IMR-90 (cell line): ENCODE measurements at regions not wholly inside any gene's neighbourhood (a gene's known extent, or its start where the extent isn't known, plus 50 kb on each side); places are given as distances from the start of the nearest gene placed in this dataset.

Source experiments
- ATAC-seq: fragments of 200-7000 bp; cut with Tn5 transposase; 2 replicates; pipeline ENCODE4 v1.9.1; 2020; ENCODE audit warnings: low read depth, mild to moderate bottlenecking, moderate library complexity
- BruUV-seq: library from RNA; stranded (reverse); fragments of 400-500 nt; replicated peaks from 2 replicates; lab custom pipeline; 2021; lab: Mats Ljungman, UMichigan
- CTCF ChIA-PET: fragments of 300-600 bp; formaldehyde crosslinking; extraction: SDS; loops from one replicate; lab custom pipeline; 2021; ENCODE audit warnings: antibody characterized with exemption; lab: Yijun Ruan, JAX
- POLR2A ChIA-PET: fragments of 300-600 bp; sonication (Branson Sonifier 250); formaldehyde crosslinking; loops from one replicate; lab custom pipeline; 2022; ENCODE audit warnings: antibody characterized with exemption; ENCODE audit not compliant: unreplicated experiment; lab: Charles Lee
- DNase-seq: peaks from one replicate; pipeline ENCODE4 v3.0.0; 2013
- H2AFZ ChIP-seq: replicated peaks from 2 replicates; pipeline ENCODE3; 2013; ENCODE audit warnings: low read length, mild to moderate bottlenecking; ENCODE audit not compliant: poor library complexity
- H2AK5ac ChIP-seq: 2 replicates; pipeline ENCODE4 v1.6.1; 2013; ENCODE audit warnings: low read depth, low read length, inconsistent platforms
- H2AK9ac ChIP-seq: replicated peaks from 2 replicates; pipeline ENCODE3; 2013; ENCODE audit warnings: mild to moderate bottlenecking, low read depth, low read length, moderate library complexity; ENCODE audit not compliant: poor library complexity
- H2BK120ac ChIP-seq: 2 replicates; pipeline ENCODE4 v1.6.1; 2013; ENCODE audit warnings: low read depth, low read length, inconsistent platforms
- H2BK15ac ChIP-seq: 3 replicates; pipeline ENCODE4 v1.6.1; 2013; ENCODE audit warnings: low read depth, low read length, inconsistent platforms
- H2BK20ac ChIP-seq: 2 replicates; pipeline ENCODE4 v1.6.1; 2013; ENCODE audit warnings: low read depth, mild to moderate bottlenecking, inconsistent platforms, low read length, moderate library complexity
- H2BK5ac ChIP-seq: 2 replicates; pipeline ENCODE4 v1.6.1; 2013; ENCODE audit warnings: mild to moderate bottlenecking, low read depth, low read length, inconsistent platforms; ENCODE audit not compliant: poor library complexity, severe bottlenecking
- H3K14ac ChIP-seq: replicated peaks from 2 replicates; pipeline ENCODE4 v1.6.1; 2013; ENCODE audit warnings: low read depth, low read length, inconsistent platforms
- H3K18ac ChIP-seq: 2 replicates; pipeline ENCODE4 v1.6.1; 2013; ENCODE audit warnings: low read depth, low read length, control low read depth
- H3K23ac ChIP-seq: 2 replicates; pipeline ENCODE4 v1.6.1; 2013; ENCODE audit warnings: low read depth, low read length, inconsistent platforms
- H3K27ac ChIP-seq: 2 replicates; pipeline ENCODE4 v1.5.1; 2013; ENCODE audit warnings: mild to moderate bottlenecking, control low read depth, low read length; ENCODE audit not compliant: insufficient read depth
- H3K27me3 ChIP-seq: 2 replicates; pipeline ENCODE4 v1.6.1; 2013; ENCODE audit warnings: low read length; ENCODE audit not compliant: control insufficient read depth, insufficient read depth
- H3K36me3 ChIP-seq: 2 replicates; pipeline ENCODE4 v1.6.1; 2013; ENCODE audit warnings: low read length, mixed read lengths; ENCODE audit not compliant: control insufficient read depth, insufficient read depth
- H3K4ac ChIP-seq: 2 replicates; pipeline ENCODE4 v1.6.1; 2013; ENCODE audit warnings: low read depth, low read length, inconsistent platforms
- H3K4me1 ChIP-seq: 2 replicates; pipeline ENCODE4 v1.6.1; 2013; ENCODE audit warnings: low read length, mixed read lengths; ENCODE audit not compliant: control insufficient read depth, insufficient read depth
- H3K4me2 ChIP-seq: 2 replicates; pipeline ENCODE4 v1.6.1; 2013; ENCODE audit warnings: low read depth, mild to moderate bottlenecking, control low read depth, low read length, moderate library complexity
- H3K4me3 ChIP-seq: 2 replicates; pipeline ENCODE4 v1.5.1; 2013; ENCODE audit warnings: low read depth, mild to moderate bottlenecking, control low read depth, low read length, moderate library complexity; ENCODE audit not compliant: insufficient read depth
- H3K56ac ChIP-seq: 2 replicates; pipeline ENCODE4 v1.6.1; 2013; ENCODE audit warnings: low read length, inconsistent platforms; ENCODE audit not compliant: insufficient read depth; ENCODE audit errors: extremely low read depth
- H3K79me1 ChIP-seq, 2 experiments: 2 replicates each; pipeline ENCODE4 v1.6.1; 2013; ENCODE audit warnings: low read length in 2 of 2, inconsistent platforms in 1 of 2, low read depth in 1 of 2
- H3K9ac ChIP-seq: 2 replicates; pipeline ENCODE4 v1.6.1; 2013; ENCODE audit warnings: low read depth, low read length, control low read depth
- H3K9me1 ChIP-seq: 2 replicates; pipeline ENCODE4 v1.6.1; 2013; ENCODE audit warnings: low read length, inconsistent platforms; ENCODE audit not compliant: insufficient read depth
- H3K9me3 ChIP-seq: 2 replicates; pipeline ENCODE4 v1.6.1; 2013; ENCODE audit warnings: low read length; ENCODE audit not compliant: control insufficient read depth, insufficient read depth
- H4K20me1 ChIP-seq: 2 replicates; pipeline ENCODE4 v1.6.1; 2013; ENCODE audit warnings: low read length, inconsistent platforms; ENCODE audit not compliant: insufficient read depth
- H4K5ac ChIP-seq: 2 replicates; pipeline ENCODE4 v1.6.1; 2013; ENCODE audit warnings: mild to moderate bottlenecking, low read depth, low read length, control low read depth
- H4K8ac ChIP-seq, 2 experiments: 2 replicates each; pipeline ENCODE4 v1.6.1; 2013; ENCODE audit warnings: low read depth in 2 of 2, low read length in 2 of 2, control low read depth in 1 of 2, inconsistent platforms in 1 of 2
- H4K91ac ChIP-seq: 2 replicates; pipeline ENCODE4 v1.6.1; 2013; ENCODE audit warnings: low read depth, low read length, inconsistent platforms; ENCODE audit not compliant: insufficient read depth
- BHLHE40 ChIP-seq: fragments of 150-350 bp; IDR thresholded peaks from 2 replicates; pipeline ENCODE4 v1.6.1; 2016; ENCODE audit warnings: mild to moderate bottlenecking, low read depth, low read length
- CEBPB ChIP-seq: IDR thresholded peaks from 2 replicates; pipeline ENCODE4 v1.6.1; 2012; ENCODE audit warnings: low read depth, low read length, improper control_type of control experiment
- CHD1 ChIP-seq: IDR thresholded peaks from 2 replicates; pipeline ENCODE4 v1.6.1; 2012; ENCODE audit warnings: low read depth, low read length, improper control_type of control experiment
- ELK1 ChIP-seq: fragments of 150-350 bp; IDR thresholded peaks from 2 replicates; pipeline ENCODE4 v1.6.1; 2016; ENCODE audit warnings: low read depth, mild to moderate bottlenecking, low read length, moderate library complexity, borderline replicate concordance
- FOS ChIP-seq: fragments of 150-350 bp; IDR thresholded peaks from 2 replicates; pipeline ENCODE4 v1.6.1; 2016; ENCODE audit warnings: low read depth, low read length
- MAFK ChIP-seq: IDR thresholded peaks from 2 replicates; pipeline ENCODE4 v1.6.1; 2012; ENCODE audit warnings: low read depth, low read length, improper control_type of control experiment
- MAZ ChIP-seq: IDR thresholded peaks from 2 replicates; pipeline ENCODE4 v1.6.1; 2012; ENCODE audit warnings: low read depth, mild to moderate bottlenecking, low read length, improper control_type of control experiment, moderate library complexity, borderline replicate concordance
- MXI1 ChIP-seq: IDR thresholded peaks from 2 replicates; pipeline ENCODE4 v1.6.1; 2012; ENCODE audit warnings: low read depth, mild to moderate bottlenecking, low read length, moderate library complexity, borderline replicate concordance
- NFE2L2 ChIP-seq: fragments of 150-350 bp; IDR thresholded peaks from 2 replicates; pipeline ENCODE4 v1.6.1; 2016; ENCODE audit warnings: low read depth, mild to moderate bottlenecking, low read length
- POLR2A ChIP-seq: IDR thresholded peaks from 2 replicates; pipeline ENCODE4 v1.6.1; 2012; ENCODE audit warnings: mild to moderate bottlenecking, low read depth, low read length
- RAD21 ChIP-seq: IDR thresholded peaks from 2 replicates; pipeline ENCODE4 v1.6.1; 2012; ENCODE audit warnings: low read length, improper control_type of control experiment
- RCOR1 ChIP-seq: IDR thresholded peaks from 2 replicates; pipeline ENCODE4 v1.6.1; 2012; ENCODE audit warnings: mild to moderate bottlenecking, low read length, improper control_type of control experiment; ENCODE audit not compliant: insufficient replicate concordance
- RFX5 ChIP-seq: IDR thresholded peaks from 2 replicates; pipeline ENCODE4 v1.8.0; 2012; ENCODE audit warnings: low read depth, mild to moderate bottlenecking, low read length, moderate library complexity
- SMC3 ChIP-seq: fragments of 150-350 bp; IDR thresholded peaks from 2 replicates; pipeline ENCODE4 v1.6.1; 2016; ENCODE audit warnings: low read depth, mild to moderate bottlenecking, antibody characterized with exemption, low read length, moderate library complexity
- USF2 ChIP-seq: fragments of 150-350 bp; IDR thresholded peaks from 2 replicates; pipeline ENCODE4 v1.6.1; 2017; ENCODE audit warnings: mild to moderate bottlenecking, antibody characterized with exemption, low read length, low read depth
- dilution Hi-C: fragments of 300-500 bp; cut with HindIII; formaldehyde crosslinking; loops from one replicate; pipeline ENCODE4 v1.14.3; 2018; ENCODE audit warnings: low sequenced_read_pairs; ENCODE audit not compliant: unreplicated experiment
- in situ Hi-C: fragments of 300-500 bp; cut with MboI; formaldehyde crosslinking; loops from 3 replicates; pipeline ENCODE4 v1.14.3; 2019; ENCODE audit warnings: low sequenced_read_pairs, inconsistent platforms, mixed read lengths
- intact Hi-C: fragments of 100-400 bp; cut with micrococcal nuclease; formaldehyde crosslinking; loops from 2 replicates; pipeline ENCODE4 v1.10.0; 2022

- TF ChIP-seq MAFK: no peak
Measured at GRCh38 chr3:103847081-103848062, 1412.6 kb downstream of the ZPLD1 start (continued).

GRCh38 chr3:103851793-103852192, 1417.0 kb downstream of the ZPLD1 start:
- H4K5ac ChIP-seq: no peak overlapping the region
- BruUV-seq: no TSS peak
- no peak overlapping the region for H3K4ac ChIP-seq
- no peaks in the 10 kb centered on the region for H3K9me1 ChIP-seq
- dilution Hi-C loops (no loop called here), intact Hi-C loops (no loop called here), in situ Hi-C loops (no loop called here)
- no peak overlapping the region for H4K91ac ChIP-seq
- H2BK15ac ChIP-seq: no peak overlapping the region
- H3K56ac ChIP-seq: no peak overlapping the region
- no peak overlapping the region for H3K27ac ChIP-seq
- H3K14ac ChIP-seq: no peak overlapping the region
- POLR2A ChIA-PET: no interaction called here
- H2BK20ac ChIP-seq: no peak overlapping the region
- ATAC-seq (no peak), DNase-seq (no peak)
- H3K36me3 ChIP-seq: no peaks in the 10 kb centered on the region
- no peak overlapping the region for H3K4me3 ChIP-seq
- no peaks in the 10 kb centered on the region for H3K4me1 ChIP-seq
- H3K79me1 ChIP-seq: no peaks in the 10 kb centered on the region
- H2AFZ ChIP-seq: no peak overlapping the region
- no peaks in the 10 kb centered on the region for H3K9me3 ChIP-seq
- H3K9ac ChIP-seq: no peak overlapping the region
- no peak overlapping the region for H2AK9ac ChIP-seq
- H4K8ac ChIP-seq: no peak overlapping the region
- no peaks in the 10 kb centered on the region for H4K20me1 ChIP-seq
- CTCF ChIA-PET: no interaction called here
- H2AK5ac ChIP-seq: no peak overlapping the region
- no peak overlapping the region for H2BK5ac ChIP-seq
- H3K4me2 ChIP-seq: no peak overlapping the region
- H2BK120ac ChIP-seq: no peak overlapping the region
- H3K27me3 ChIP-seq: no peaks in the 10 kb centered on the region
- no peak overlapping the region for H3K18ac ChIP-seq
- no peak overlapping the region for H3K23ac ChIP-seq
- TF ChIP-seq CEBPB: no peak
- TF ChIP-seq ELK1: no peak
- TF ChIP-seq NFE2L2: no peak
- TF ChIP-seq BHLHE40: no peak
- no peak for TF ChIP-seq RFX5
- TF ChIP-seq CHD1: no peak
- no peak for TF ChIP-seq FOS
- TF ChIP-seq USF2: no peak
- TF ChIP-seq RAD21: no peak
- TF ChIP-seq MXI1: no peak
- TF ChIP-seq MAZ: no peak
- no peak for TF ChIP-seq RCOR1
- no peak for TF ChIP-seq SMC3
- TF ChIP-seq MAFK: no peak
- TF ChIP-seq POLR2A: no peak
